ENCODE measurements at regions not wholly inside any gene's neighbourhood (a gene's known extent, or its start where the extent isn't known, plus 50 kb on each side); places are given as distances from the start of the nearest gene placed in this dataset.

DNA sequence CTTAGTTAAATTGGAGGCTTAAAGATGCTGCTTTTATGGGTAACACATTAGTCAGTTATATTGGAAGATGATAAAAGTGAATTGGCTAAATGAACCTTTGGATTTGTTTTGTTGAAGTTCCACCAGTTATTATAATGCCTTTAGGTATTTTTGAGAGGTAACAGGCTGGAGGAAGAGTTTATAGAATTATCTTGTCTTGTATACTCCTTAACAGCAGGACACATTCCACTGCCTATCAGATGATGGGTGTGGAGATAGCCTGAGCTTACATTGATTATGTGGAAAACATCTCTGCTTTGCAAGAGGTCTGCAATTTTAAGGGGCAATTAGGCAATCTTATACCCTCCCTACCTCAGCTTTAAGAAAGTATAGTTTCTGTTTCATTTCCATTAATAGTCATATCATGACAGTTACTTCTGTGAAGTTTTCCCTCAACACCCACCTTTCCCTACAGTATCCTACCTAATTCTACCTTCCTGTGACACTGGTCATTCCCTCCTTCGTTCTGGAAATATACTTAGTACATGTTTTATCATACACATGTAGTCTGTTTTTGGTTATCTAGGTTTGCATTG lies 403.7 kb upstream of the SPRED2 start:
- intact Hi-C loops (cut with DNase I) = no loop called here
- no peak for DNase-seq (ENCODE audit: low spot score)

DNA sequence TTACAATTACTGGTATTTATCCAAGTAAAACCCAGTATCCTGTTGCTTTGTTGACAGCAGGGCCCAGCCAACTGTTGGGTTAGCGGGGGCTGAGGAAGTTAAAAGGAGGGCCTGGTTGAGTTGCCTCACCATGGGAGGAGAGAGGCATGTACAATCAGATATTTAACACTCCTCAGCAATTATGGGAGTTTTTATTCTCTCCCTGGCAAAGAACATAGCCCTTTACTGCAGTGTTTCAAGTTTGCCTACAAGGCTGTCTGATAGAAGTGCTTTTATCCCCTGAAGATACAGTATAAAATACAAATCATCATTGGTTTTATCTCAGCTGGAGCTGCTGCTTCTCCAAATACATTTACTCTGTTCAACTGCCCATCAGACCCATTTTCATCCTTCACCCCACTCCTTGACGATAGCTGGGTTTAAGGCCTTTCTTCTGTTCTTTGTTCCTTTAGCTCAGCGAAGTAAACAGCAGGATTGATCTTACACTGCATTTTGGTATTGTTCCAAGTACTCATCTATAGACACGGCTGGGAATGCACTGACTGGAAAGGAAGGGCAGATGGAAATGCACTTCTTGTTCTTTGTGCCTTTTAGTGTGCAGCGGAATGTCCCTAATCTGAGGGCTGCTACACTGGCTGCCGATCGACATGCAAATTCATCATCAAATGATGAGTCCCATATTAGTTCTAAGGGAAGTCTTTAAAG lies 402.5 kb upstream of the SPRED2 start:
- DNase-seq (ENCODE audit: low spot score) = no peak
- intact Hi-C loops (cut with DNase I) = no loop called here

DNA sequence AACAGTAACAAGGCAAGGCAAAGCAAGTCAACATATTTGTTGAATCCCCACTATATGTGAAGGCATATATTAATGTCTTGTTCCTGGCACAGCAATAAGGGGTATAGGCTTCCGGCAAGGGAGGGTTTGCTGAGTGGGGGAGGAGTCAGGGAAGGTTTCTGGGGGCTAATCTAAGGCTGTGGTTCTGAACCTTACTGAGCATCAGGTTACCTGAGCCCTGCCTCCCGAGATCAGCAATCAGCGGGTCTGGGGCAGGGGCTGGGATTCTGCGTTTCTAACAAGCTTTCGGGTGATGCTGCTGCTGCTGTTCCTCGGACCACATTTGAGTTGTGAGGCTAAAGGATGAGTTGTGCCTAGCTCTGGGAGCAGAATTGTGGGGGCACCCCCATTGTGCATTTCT lies 401.7 kb upstream of the SPRED2 start:
- intact Hi-C loops (cut with DNase I) = no loop called here
- no peak for DNase-seq (ENCODE audit: low spot score)

DNA sequence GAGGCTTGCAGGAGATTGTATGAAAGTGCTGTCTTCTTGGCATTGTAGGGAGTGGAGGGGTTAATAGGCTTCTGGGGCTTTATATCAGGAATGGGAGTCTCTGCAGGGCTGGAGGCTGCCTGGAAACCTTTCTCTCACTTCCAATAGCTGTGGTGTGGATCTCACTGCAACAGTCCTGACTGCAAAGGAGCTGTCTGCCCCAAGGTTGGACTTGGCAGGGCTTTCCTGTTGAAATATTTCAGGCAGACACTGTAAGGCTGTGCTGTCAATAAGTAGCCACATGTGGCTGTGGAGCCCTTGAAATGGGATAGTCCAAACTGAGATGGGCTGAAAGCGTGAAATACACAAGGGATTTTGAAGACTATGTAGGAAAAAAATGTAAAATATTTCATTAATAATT lies 399.1 kb upstream of the SPRED2 start:
- no peak for DNase-seq (ENCODE audit: low spot score)

DNA sequence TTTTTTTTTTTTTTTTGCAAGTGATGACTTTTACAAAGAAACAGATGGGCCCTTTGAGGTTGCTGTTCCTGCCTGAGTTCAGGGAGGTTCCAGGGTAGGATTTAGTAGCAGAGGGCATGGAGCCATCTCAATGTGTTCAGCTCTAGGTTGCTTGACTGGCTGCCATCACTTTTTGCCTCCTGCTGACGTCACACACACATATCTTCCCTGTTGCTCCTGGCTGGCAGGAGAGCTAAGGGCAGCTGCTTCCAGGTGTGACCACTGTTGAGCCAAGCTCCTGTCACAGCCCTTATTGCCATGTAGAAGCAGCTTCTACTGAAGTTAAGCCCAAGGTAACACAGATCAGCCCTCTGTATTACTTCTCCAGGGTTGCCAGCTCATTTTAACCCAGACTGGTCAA lies 394.2 kb upstream of the SPRED2 start:
- intact Hi-C loops (cut with DNase I) = no loop called here

More for the DNA sequence above, 399.1 kb upstream of the SPRED2 start:
- intact Hi-C loops (cut with DNase I) = no loop called here

DNA sequence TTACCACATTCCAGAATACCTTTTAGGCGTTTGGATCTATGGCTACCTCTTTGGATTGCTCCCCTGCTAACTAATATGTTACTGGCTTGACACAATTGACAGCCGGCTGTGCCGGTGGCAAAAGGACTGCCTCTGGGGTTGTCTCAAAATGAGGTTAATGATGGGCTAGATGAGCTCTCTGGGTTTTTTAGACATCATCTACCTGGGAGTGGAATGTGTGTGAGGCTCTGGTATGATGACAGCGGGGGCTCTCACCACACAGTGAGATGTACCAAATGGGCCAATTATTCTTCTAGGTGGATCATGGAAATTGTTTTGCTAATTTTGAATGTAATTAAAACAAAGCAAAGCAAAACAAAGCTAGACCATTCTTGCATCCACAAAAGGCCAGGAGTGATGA lies 391.1 kb upstream of the SPRED2 start:
- DNase-seq (ENCODE audit: low spot score) = no peak
- intact Hi-C loops (cut with DNase I) = no loop called here

More for the DNA sequence above, 394.2 kb upstream of the SPRED2 start:
- DNase-seq (ENCODE audit: low spot score) = no peak

DNA sequence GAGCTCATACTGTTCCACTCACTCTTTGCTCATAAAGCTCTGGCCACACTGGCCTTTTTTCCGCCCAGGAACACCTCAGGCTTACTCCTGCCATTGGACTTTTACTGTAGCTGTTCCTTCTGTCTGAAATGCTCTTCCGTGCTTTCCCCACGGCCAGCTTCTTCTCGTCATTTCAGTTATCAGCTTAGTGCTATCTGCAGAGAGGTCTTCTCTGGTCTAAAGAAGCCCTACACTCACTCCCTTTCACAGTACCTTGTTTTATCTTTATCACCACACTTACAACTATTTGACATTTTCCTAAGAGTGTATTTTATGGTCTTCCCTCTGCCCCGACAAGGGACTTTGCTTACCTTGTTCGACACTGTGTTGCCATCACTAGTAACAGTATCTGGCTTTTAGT lies 388.1 kb upstream of the SPRED2 start:
- no peak for DNase-seq (ENCODE audit: low spot score)
- intact Hi-C loops (cut with DNase I) = no loop called here

DNA sequence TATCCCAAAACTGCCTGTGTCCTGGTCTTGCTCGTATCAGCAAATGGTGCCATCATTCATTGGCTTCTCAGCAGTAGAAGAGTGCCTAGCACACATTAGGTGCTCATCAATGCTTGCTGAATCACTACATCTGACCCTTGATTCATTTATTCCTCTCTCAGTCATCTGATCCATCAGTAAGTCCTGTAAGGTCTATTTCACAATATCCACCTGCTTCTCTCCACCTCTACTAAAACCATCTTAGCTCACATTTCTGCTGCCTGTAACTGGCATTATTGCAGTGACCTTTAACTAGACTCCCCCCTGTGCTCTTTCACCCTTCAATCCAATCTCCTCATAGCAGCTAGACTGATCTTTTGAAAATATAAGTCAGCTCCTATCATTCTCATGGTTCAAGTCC lies 387.6 kb upstream of the SPRED2 start:
- no peak for DNase-seq (ENCODE audit: low spot score)
- intact Hi-C loops (cut with DNase I) = no loop called here

DNA sequence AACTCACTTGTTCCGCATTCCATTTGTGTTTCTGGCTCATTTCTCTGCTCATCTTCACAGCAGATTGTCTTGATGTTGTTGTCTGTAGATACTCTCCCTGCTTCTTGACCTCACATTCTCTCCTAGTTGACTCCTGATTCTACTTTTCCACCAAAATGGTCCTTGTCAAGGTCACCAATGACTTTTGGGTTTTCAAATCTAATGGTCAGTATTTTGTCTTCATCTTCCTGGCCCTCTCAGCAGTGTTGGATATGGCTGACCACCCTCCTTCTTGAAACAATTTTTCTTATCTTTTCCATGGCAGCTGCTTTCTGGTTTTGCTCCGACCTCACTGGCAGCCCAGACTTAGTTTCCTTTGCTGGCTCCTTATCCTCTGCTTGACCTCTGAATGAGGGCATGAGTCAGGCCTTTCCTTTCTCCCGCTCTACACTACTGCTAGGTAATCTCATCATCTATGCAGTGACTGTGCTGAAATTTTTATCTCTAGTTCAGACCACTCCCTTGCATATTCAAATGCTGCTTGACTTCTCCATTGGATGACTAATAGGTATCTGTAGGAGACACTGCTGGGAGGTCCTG lies 386.6 kb upstream of the SPRED2 start:
- no peak for DNase-seq (ENCODE audit: low spot score)
- intact Hi-C loops (cut with DNase I) = no loop called here

DNA sequence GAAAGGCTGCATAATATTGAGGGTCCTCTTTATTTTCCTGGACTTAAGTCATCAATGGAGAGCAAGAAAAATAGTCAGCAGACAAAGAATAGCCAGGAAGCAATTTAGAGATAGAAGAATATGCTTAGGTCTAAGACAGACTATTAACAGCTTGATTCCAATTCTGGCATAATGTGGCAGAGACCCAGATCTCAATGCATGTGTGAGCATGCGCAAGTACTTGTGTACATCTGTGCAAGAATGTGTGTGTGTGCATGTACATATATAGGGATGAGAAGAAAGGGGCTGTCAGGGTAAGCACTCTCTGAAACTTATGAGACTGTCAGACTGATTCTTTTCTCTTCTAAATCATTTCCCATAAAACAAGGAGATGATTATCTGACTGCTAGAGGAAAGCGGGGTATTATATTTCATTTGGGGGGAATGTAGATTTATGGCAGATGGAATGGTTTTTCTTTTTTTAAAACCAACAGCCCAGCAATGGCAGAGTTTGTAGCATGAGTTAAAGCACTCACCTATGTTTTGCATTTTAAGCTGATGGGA lies 381.3 kb upstream of the SPRED2 start:
- no peak for DNase-seq (ENCODE audit: low spot score)
- intact Hi-C loops (cut with DNase I) = no loop called here

DNA sequence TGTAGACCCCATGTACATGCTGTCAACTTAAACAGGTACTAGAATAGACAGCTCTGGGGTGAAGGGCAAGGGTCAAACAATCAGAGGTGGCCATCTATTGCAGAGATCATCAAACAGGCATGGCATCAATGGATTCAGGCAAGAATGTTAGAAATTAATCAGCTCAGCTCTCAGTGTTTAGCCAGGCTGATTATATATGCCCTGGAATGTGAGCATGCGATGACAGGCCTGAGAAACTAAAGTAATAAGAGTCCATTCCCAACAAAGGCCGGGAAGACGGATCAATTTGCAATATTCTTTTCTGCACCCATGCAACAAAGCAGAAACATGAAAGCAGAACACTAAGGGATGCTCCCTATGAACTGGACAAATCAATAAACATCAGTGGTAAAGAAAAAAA lies 380.5 kb upstream of the SPRED2 start:
- DNase-seq (ENCODE audit: low spot score) = no peak
- intact Hi-C loops (cut with DNase I) = no loop called here

DNA sequence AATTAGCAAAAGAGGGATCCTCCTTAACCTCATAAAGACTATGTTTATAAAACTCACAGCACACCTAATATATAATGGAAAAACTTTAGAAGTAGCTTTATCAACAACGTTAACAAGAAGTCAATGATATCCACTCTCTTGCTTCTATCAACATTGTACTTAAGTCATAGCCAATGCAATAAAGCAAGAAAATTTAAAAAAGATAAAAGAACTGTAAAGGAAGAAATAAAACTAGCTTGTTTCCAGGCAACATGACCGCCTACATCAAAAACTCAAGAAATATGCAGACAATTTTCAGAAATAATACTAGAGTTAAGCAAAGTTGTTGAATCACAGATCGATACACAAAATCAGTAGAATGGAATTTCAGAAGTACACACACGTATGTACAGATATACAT lies 375.5 kb upstream of the SPRED2 start:
- intact Hi-C loops (cut with DNase I) = no loop called here
- DNase-seq (ENCODE audit: low spot score) = no peak

DNA sequence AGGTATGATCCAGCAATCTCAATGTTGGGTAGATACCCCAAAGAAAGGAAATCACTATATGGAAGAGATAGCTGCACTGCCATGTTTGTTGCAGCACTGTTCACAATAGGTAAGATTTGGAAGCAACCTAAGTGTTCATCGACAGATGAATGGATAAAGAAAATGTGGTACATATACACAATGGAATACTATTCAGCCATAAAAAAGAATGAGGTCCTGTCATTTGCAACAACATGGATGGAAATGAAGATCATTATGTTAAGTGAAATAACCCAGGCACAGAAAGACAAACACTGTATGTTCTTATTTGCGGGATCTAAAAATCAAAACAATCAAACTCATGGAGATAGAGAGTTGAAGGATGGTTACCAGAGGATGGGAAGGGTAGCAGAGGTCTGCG lies 372.4 kb upstream of the SPRED2 start:
- intact Hi-C loops (cut with DNase I) = no loop called here
- no peak for DNase-seq (ENCODE audit: low spot score)

DNA sequence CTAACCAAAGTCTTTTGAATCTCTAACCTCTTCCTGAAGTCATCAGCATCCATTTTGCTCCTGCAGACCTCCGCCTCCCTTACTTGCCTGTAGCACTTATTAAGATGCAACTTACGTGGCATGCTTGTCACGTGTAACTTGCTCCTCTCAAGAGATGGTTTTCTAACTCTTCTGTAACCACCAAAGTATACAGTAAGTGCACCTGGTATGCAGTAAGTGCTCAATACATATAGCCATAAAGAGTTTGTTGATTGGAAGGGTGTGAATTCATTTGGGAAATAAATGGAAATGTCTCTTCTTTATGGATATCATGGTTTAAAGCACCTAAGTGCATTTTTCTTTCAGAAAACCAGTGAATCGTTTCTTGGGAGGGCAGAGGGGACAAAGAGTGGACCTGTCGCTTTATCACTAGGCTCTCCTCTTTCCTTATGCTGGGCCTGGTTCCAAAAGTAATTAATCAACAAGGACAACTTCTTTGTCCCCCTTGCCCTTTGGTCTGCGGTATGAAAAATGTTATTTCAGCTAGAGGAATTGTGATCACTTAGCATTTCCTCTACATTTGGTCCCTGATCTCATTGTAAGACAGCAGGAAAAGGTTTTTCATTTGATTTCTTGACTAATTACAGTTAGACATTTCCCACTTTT lies 370.0 kb upstream of the SPRED2 start:
- intact Hi-C loops (cut with DNase I) = no loop called here
- no peak for DNase-seq (ENCODE audit: low spot score)

DNA sequence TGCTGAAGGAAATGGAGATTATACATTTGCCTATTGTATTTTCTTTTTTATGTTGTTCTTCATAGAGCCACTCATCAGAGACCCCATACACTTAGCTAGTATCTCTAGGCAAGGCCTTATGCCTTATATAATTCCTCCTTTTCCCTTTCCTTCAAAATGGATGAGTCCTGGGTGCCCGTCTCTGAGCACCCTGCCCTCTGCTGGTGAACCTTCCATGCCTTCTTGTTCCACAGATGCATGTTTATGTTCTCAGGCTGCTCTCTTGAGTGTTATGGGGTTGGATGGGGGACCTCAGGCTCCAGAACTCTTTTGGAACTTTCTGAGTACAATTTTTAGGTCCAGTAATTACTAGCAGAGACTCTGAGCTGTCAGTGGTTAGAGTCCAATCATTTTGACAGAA lies 368.6 kb upstream of the SPRED2 start:
- intact Hi-C loops (cut with DNase I) = no loop called here

DNA sequence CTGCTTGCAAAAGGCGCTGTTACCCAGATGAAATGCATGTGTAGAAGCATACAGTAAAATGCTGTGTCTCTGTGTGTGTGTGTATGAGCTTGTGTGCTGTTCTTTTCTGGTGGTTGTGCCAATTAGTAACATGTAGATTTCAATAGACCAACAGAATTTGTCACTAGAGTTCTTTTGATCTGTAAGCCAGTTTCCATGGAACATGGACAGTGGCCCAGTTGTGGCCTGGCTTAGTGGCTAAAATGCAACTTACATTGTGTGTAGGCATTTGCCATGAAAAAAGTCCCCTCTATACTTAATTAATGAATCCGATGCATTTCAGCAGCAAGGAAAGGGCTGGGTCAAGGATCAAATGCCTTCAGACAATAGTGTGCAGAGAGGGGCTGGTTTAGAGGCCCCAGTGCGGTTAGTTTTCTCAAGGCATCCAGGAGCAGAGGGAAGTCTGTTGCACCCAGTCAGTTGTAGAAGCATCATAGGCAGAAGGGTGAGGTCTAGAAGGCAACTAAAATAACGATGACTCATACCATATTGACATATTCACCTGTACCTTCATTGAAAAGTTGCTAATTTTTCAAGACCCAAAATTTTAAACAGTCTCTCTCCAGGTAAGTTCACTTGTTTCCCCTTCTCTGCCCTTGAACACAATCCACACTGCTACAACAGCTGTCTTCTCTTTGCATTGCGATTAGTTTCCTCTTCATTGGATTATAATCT lies 366.9 kb upstream of the SPRED2 start:
- DNase-seq (ENCODE audit: low spot score) = no peak
- intact Hi-C loops (cut with DNase I) = no loop called here

More for the DNA sequence above, 368.6 kb upstream of the SPRED2 start:
- no peak for DNase-seq (ENCODE audit: low spot score)

DNA sequence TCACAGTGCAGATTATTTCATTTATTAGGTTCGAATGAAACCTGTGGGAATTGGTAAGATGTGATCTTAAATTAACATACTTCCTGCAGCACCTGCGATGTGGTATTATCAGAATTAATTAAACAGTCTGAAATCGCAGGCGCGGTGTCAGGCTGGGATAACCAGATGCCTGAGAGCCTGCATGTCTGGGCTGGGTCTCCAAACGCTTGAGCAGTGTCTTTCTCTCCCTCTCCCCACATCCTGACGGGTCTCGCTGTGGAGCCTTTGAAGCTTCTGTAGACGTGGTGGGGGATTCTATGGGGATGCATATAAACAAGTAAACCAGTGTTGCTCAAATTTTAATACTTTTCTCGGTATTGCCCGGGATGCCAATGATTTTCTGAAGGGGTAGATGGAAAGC lies 366.2 kb upstream of the SPRED2 start:
- intact Hi-C loops (cut with DNase I) = no loop called here
- DNase-seq (ENCODE audit: low spot score) = no peak

DNA sequence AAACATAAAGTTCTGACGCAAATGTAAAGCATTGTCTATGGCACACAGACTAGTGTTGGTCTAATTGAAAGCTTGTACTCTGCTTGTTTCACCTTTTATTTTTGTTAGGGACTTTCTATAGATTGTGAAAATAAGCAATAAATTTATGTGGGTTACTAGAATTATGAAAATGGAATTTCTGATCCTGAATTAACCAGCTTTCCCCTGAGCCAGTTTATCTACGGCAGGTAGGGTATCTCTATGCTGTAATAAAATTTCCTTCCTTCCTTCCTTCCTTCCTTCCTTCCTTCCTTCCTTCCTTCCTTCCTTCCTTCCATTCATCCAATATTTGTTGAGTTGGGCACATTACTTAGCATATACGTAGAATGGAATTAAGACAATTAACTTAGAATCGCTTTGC lies 362.6 kb upstream of the SPRED2 start:
- intact Hi-C loops (cut with DNase I) = loop anchor here in 1 of 2 donors (5.0 kb wide), 1 partner anchor 1173 kb away; no protein-coding TSS in a partner anchor
- no peak for DNase-seq (ENCODE audit: low spot score)

DNA sequence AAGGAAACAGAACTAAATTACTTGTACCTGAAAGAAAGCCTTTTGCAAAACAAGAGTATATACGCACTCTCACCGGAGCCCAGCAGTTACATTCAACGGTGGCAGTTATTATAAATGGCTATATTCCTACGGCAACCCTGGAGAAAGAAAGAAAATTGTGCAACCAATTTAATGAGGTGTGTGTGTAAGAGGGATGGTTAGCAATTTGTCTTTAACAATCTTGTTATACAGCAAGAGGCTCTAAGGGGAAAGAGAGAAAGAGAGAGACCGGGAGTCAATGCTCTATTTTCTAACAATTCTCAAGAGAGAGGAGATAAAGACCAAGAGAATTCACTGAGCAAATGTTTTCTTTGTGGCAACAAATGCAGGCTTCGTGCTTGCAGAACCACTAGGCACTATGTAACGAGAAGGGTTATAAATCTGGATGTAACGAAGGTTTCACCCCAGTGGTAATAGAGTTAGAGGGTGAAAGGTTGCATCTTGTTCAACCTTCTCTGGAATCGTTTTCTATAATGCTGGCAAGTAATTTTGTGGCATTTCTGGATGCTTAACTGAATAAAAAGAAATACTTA lies 359.1 kb upstream of the SPRED2 start:
- intact Hi-C loops (cut with DNase I) = loop anchor here in 1 of 2 donors (5.0 kb wide), 1 partner anchor 1169 kb away; no protein-coding TSS in a partner anchor
- DNase-seq (ENCODE audit: low spot score) = no peak

DNA sequence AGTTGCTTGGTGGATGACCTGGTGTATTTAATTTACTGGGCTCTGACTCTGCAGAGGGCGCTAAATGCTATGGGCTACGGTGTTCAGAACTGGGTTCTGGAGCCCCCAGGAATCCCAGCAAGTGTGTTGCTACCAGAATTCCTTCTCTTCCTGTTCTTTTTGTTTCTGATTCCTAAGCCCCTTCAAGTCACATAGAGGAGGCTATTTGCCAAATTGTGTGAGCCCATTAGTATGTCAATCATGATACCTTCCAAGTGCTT lies 358.2 kb upstream of the SPRED2 start:
- intact Hi-C loops (cut with DNase I) = loop anchor here in 1 of 2 donors (5.0 kb wide), 1 partner anchor 1168 kb away; no protein-coding TSS in a partner anchor
- DNase-seq (ENCODE audit: low spot score) = no peak
